ENCODE measurements at regions not wholly inside any gene's neighbourhood (a gene's known extent, or its start where the extent isn't known, plus 50 kb on each side); places are given as distances from the start of the nearest gene placed in this dataset.

DNA sequence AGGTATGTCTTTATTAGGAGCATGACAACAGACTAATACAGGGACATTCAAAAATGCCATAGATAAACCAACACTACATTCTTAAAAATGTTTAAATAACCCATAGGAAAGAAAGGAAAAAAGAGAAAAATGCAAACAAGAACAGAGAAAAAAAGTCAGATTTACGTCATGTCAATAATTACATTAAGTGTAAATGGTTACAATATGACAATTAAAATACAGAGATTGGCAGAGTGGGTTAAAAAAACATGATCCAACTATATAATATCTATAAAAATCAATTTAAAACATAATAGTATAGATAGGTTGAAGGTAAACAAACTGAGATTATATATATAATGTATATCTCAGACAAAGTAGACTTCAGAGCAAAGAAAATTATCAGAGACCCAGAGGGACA, 255.8 kb downstream of the ANAPC1 start:
- DNase-seq = no peak

DNA sequence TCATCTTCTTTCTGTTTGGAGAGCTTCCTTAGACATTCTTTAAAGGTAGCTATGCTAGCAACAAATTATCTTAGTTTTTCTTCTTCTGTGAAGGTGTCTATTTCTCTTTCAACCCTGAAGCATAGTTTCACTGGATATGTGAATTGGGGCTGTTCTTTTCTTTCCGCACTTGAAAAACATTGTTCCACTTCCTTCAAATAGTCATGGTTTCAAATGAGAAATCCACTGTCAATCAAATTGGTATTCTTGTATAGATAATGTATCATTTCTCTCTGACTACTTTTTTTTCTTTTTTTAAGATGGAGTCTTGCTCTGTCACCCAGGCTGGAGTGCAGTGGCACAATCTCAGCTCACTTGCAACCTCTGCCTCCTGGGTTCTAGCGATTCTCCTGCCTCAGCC, 254.0 kb downstream of the ANAPC1 start:
- DNase-seq = no peak

GRCh38 chr2:111632661-111633060, 251.3 kb downstream of the ANAPC1 start:
- DNase-seq = no peak

GRCh38 chr2:111633189-111633588, 250.8 kb downstream of the ANAPC1 start:
- no peak for DNase-seq

DNA sequence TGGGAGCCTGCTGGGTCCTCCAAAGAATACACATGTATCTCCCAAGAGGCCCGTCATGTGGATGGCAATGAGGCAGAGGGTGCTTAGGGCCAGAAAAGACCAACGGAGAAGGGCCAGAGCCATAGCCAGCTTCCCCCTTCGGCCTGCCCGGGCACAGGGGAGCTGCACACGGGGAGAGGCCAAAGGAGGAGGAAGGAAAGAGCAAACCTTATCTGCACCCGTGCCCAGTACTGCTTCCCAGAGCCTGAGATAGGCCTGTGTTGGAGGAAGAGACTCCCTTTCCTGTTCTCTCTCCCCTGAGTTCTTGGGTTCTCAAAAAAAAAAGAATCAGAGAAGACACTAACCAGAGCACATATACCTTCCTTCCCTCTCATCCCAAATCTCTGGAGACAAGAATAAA, 250.3 kb downstream of the ANAPC1 start:
- DNase-seq = no peak

DNA sequence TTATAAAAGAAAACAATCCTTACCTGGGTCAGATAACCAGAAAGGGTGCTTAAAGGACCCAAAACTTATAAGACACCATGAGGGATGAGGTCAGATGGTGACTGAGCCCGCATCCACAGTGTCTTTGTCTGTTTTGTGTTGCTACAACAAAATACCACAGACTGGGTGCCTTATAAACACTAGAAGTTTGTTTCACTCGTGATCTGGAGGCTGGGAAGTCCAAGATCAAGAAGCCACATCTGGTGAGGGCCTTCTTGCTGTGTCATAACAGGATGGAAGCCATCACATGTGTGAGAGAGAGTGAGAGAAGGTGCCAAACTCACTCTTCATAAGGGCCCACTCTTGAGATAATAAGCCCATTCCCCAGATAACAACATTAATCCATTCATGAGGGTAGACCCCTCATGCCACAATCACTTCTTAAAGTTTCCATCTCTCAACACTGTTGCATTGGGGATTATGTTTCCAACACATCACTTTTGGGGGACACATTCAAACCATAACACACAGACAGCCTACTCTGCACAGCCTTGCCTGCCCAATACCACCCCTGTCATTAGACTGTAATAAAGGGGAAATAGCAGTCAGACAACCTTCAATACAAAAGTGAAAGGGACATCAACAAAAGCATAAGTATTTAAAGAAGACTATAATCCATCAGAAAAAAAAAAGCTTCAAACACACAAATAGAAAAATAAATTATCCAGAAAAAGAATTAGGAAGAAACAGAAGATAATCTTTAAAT, 249.8 kb downstream of the ANAPC1 start:
- no peak for DNase-seq

GRCh38 chr2:111634995-111635538, 248.9 kb downstream of the ANAPC1 start:
- DNase-seq = no peak

DNA sequence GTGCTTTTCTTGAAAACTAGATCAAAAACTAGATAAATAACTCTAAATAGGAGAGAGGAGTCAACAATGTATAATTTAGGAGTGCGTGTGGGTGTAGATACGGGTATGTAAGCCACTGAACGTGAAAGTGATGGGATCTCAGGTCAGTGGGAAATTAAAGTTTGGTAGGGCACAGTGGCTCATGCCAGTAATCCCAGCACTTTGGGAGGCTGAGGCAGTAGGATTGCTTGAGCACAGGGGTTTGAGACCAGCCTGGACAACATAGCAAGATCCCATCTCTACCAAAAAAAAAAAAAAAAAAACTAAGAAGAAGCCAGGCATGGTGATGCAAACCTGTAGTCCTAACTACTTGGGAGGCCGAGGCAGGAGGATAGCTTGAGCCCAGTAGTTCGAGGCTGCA, 247.1 kb downstream of the ANAPC1 start:
- DNase-seq = no peak

GRCh38 chr2:111638274-111638877, 245.6 kb downstream of the ANAPC1 start:
- no peak for DNase-seq

DNA sequence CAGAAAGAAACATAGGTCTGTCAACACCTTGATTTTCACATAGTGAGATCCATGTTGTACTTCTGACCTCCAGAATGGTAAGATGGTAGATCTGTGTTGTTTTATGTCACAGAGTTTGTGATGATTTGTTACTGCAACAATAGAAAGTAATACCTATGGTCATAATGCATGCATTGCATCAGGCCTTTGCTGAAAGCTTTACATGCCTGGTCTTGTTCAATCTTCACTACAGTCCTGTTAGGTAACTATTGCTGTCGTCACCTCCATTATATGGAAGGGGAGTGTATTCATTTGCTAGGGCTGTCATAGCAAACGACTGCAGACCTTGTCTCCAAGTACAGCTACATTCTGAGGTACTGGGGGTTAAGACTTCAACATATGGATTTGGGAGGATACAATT, 243.5 kb downstream of the ANAPC1 start:
- no peak for DNase-seq

- DNase-seq = no peak
Observed at GRCh38 chr2:111642586-111643327, 241.2 kb downstream of the ANAPC1 start.

DNA sequence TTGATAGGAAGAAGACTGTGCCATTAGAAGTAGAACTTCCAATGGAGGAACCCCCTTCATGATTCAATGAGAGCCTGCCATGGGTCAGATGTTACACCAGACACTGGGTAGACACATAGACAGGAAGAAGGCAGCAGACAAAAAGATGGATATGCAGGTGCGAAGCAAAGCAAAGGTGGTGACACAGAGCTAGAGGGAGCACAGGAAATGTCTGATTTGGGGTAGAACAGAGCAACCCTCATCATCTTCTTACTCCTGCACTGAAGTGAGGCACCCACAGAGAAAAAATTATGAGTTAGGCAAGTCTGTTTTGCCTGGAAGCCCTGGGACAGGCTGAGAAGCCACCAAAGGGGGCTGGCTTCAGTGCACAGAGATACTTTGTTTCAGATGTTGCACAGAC, 240.2 kb downstream of the ANAPC1 start:
- DNase-seq = no peak

DNA sequence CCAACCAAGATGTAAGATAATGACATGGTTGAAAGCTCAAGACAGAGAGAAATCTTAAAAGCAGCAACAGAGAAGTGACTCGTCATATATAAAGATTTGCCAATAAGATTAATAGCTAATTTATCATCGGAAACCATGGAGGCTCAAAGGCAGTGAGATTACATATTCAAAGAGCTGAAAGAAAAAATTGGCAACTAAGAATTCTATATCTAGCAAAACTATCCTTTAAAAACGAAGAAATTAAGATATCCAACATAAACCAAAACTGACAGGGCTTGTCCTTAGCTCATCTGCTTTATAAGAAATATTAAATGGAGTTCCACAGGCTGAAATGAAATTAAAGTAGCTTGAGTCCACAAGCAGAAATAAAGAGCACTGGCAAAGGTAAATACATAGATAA, 236.6 kb downstream of the ANAPC1 start:
- DNase-seq = no peak

GRCh38 chr2:111652038-111652437, 232.0 kb downstream of the ANAPC1 start:
- DNase-seq = no peak

GRCh38 chr2:111652681-111653080, 231.3 kb downstream of the ANAPC1 start:
- DNase-seq = no peak

DNA sequence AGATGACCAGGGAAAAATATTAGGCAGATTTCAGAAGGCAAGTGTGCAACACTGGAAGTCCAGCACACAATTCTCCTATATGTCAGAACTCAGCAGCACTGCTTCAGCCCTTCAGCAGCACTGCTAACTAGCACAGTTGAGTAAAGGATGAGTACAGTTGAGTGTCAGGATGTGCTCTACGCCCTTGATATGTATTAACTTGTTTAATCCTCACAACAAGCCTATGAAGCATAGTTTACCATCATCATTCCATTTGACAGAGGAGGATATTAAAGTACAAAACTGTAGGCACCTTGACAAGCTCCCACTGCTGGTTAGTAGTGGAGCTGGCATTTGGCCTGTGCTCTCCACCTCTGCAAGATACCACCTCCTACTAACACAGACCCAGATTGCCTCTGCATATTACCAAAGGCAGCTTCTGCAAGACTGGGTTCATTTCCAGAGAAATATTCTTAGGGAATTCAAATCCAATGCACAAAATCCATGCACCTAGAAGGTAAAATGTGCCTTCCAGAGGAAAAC, 230.8 kb downstream of the ANAPC1 start:
- no peak for DNase-seq

GRCh38 chr2:111653913-111654312, 230.1 kb downstream of the ANAPC1 start:
- no peak for DNase-seq

DNA sequence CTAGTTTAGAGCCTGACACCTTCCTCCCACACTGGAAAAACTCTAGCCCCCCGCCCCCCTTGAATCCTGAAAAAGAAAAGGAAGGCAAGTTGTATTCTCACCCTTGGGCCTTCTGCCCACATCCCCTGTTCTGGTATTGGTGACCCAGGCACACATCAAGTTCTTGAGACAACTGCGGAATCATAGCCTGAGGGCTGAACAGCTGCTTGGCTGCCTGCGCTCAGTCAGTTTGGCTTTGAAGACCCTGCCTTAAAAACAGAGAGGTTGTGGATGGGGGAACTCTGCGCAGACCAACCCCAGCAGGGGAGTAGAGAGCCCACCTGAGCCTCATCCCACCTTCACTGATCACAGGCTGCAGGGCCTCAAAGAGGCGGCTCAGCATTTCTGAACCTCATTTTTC, 229.2 kb downstream of the ANAPC1 start:
- DNase-seq = no peak

DNA sequence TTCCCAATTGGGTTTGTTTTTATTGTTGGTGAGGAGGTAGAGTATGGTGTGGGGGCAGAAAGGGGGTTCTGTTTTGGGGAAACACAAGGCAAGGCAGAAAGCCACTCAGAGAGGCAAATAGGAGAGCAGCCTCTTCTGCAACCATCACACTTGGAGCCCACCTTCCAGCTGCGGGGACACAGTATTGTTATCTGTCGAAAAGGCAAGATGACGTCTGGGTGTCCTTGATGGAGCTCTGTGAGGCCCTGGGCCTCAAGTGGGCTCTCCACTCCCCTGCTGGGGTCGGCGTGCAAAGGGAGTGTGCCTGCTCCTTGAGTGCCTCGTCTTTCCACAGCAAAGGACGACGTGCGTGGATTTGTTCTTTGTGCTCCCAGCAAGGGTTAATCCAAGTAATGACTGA, 227.6 kb downstream of the ANAPC1 start:
- no peak for DNase-seq

GRCh38 chr2:111656894-111657293, 227.1 kb downstream of the ANAPC1 start:
- no peak for DNase-seq

DNA sequence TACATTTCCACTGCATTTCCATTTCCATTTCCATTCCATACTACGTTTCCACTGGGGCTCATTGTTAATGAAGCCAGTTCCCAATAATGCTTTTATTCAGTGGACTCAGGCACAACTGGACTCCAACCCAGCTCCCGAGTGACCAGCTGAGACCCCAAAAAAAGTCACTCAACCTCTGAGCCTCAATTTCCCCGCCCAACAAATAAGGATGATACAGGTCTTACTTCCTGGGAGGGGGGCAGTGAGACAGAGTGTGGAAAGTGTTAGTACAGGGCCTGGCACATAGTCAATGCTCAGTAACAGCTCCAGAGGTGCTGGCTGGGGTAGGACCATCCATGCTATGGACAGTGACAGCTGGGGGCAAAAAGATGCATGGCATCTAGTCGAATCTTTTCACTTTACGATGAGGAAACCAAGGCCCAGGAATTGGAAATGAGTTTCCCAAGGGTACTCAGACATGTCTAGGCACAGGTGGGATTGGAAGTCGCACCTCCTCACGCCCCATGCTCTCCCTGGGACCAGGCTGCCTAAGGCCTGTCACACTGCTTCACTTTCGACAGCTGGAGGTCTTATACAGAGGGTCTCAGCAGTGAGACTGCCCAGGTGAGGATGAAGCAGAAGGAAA, 226.5 kb downstream of the ANAPC1 start:
- no peak for DNase-seq

- DNase-seq = no peak
Observed at GRCh38 chr2:111659361-111660333, 224.3 kb downstream of the ANAPC1 start.

Measured in KG1 (cell line).